K562 (cell line): ENCODE measurements at regions not wholly inside any gene's neighbourhood (a gene's known extent, or its start where the extent isn't known, plus 50 kb on each side); places are given as distances from the start of the nearest gene placed in this dataset.

Source experiments
- ATAC-seq: fragments of 200-7000 bp; cut with Tn5 transposase; 3 replicates; pipeline ENCODE4 v1.9.1; 2020; ENCODE audit warnings: moderate library complexity
- BruUV-seq: library from RNA; stranded (reverse); fragments of 400-500 nt; replicated peaks from 2 replicates; lab custom pipeline; 2021; lab: Mats Ljungman, UMichigan
- CTCF ChIA-PET: fragments of 300-600 bp; formaldehyde crosslinking; extraction: SDS; loops from one replicate; lab custom pipeline; 2021; ENCODE audit warnings: low intra/inter-chr PET ratio; lab: Yijun Ruan, JAX
- POLR2A ChIA-PET: fragments of 300-600, 350-650 bp; sonication (Branson Sonifier 250); formaldehyde crosslinking; extraction: SDS; loops from one replicate; lab custom pipeline; 2021; ENCODE audit warnings: antibody characterized with exemption, inconsistent platforms; lab: Yijun Ruan, JAX
- DNase-seq, 4 experiments: peaks; one replicate each; pipeline versions ENCODE4 v3.0.0 to v3.0.0-alpha.2; 2011 to 2018; ENCODE audit warnings: low spot score in 3 of 4, mixed read lengths in 3 of 4; ENCODE audit errors: extremely low read depth in 1 of 4
- FAIRE-seq: peaks from 2 replicates; lab custom pipeline; 2011; peaks lifted over from hg19 to GRCh38; lab: Jason Lieb, UNC
- H2AFZ ChIP-seq: 2 replicates; pipeline ENCODE4 v1.6.0; 2011; ENCODE audit warnings: low read depth, low read length, control low read depth, inconsistent platforms
- H3K27ac ChIP-seq: fragments of 200-600 bp; 3 replicates; pipeline ENCODE4 v1.8.0; 2011; ENCODE audit warnings: low read depth, mild to moderate bottlenecking, control low read depth, inconsistent platforms, low read length, moderate library complexity, mixed read lengths; ENCODE audit errors: extremely low read depth
- H3K27me3 ChIP-seq, 2 experiments: fragments of 300-600 bp in 1 of 2; 2 replicates in 1 of 2; 3 replicates in 1 of 2; pipeline versions ENCODE4 v1.6.0 to v1.8.0; 2011; ENCODE audit warnings: inconsistent platforms in 2 of 2, low read length in 2 of 2, mild to moderate bottlenecking in 1 of 2, mixed read lengths in 1 of 2, moderate library complexity in 1 of 2; ENCODE audit not compliant: control insufficient read depth in 2 of 2, insufficient read depth in 2 of 2
- H3K36me3 ChIP-seq: fragments of 300-600 bp; 3 replicates; pipeline ENCODE4 v1.8.0; 2011; ENCODE audit warnings: mild to moderate bottlenecking, low read length, inconsistent platforms; ENCODE audit not compliant: control insufficient read depth, insufficient read depth
- H3K4me1 ChIP-seq, 2 experiments: fragments of 200-600 bp in 1 of 2; replicated peaks in 1 of 2; 2 replicates in 1 of 2; 3 replicates in 1 of 2; pipeline versions ENCODE4 v1.5.1 to v1.8.0; 2011; ENCODE audit warnings: inconsistent platforms in 2 of 2, low read length in 2 of 2, mild to moderate bottlenecking in 1 of 2, mixed read lengths in 1 of 2, moderate library complexity in 1 of 2; ENCODE audit not compliant: control insufficient read depth in 2 of 2, insufficient read depth in 2 of 2
- H3K4me2 ChIP-seq: 2 replicates; pipeline ENCODE4 v1.6.1; 2011; ENCODE audit warnings: low read length, control low read depth, inconsistent platforms, mixed read lengths; ENCODE audit not compliant: insufficient read depth
- H3K4me3 ChIP-seq: fragments of 200-600 bp; sonication (generic), shearing (Covaris generic); 2 replicates; pipeline ENCODE4 v1.5.1; 2016; ENCODE audit warnings: control low read depth, inconsistent platforms
- H3K79me2 ChIP-seq: fragments of 200-600 bp; 3 replicates; pipeline ENCODE4 v1.8.0; 2011; ENCODE audit warnings: low read length, inconsistent platforms; ENCODE audit not compliant: control insufficient read depth, insufficient read depth
- H3K9ac ChIP-seq, 2 experiments: 2 replicates each; pipeline versions ENCODE4 v1.6.0 to v1.6.1; 2011; ENCODE audit warnings: low read depth in 2 of 2, low read length in 2 of 2, control low read depth in 1 of 2, inconsistent platforms in 1 of 2, mild to moderate bottlenecking in 1 of 2, mixed read lengths in 1 of 2; ENCODE audit not compliant: insufficient read depth in 1 of 2
- H3K9me1 ChIP-seq: one replicate; pipeline ENCODE4 v1.6.0; 2011; ENCODE audit warnings: inconsistent platforms, mild to moderate bottlenecking, low read length, moderate library complexity; ENCODE audit not compliant: control insufficient read depth, insufficient read depth
- H3K9me3 ChIP-seq: replicated peaks from 2 replicates; pipeline ENCODE4 v1.5.1; 2011; ENCODE audit warnings: low read depth, low read length, inconsistent platforms; ENCODE audit not compliant: control insufficient read depth, insufficient read depth
- H4K20me1 ChIP-seq: replicated peaks from 2 replicates; pipeline ENCODE4 v1.6.1; 2011; ENCODE audit warnings: low read length, inconsistent platforms, mixed read lengths; ENCODE audit not compliant: control insufficient read depth, insufficient read depth
- BCL6 ChIP-seq: fragments of 250-450 bp; sonication (Bioruptor Pico); IDR thresholded peaks from 2 replicates; pipeline ENCODE4 v1.4.0; 2020
- CREB5 ChIP-seq: fragments of 250-450 bp; sonication (Bioruptor Pico); IDR thresholded peaks from 2 replicates; pipeline ENCODE4 v1.5.0; 2020; ENCODE audit warnings: mild to moderate bottlenecking
- EGR1 ChIP-seq: fragments of 450-650 bp; conservative IDR thresholded peaks from 2 replicates; pipeline ENCODE4 v1.6.1; 2017; ENCODE audit warnings: mild to moderate bottlenecking
- ERF ChIP-seq: fragments of 450-650 bp; formaldehyde crosslinking; IDR thresholded peaks from 2 replicates; pipeline ENCODE4 v1.4.0; 2020; ENCODE audit warnings: mild to moderate bottlenecking, mixed read lengths
- PPARD ChIP-seq: fragments of 250-450 bp; sonication (Bioruptor Pico); IDR thresholded peaks from 2 replicates; pipeline ENCODE4 v1.8.0; 2022; ENCODE audit warnings: inconsistent platforms, mild to moderate bottlenecking, moderate library complexity
- SIN3A ChIP-seq, 2 experiments: fragments of 150-350 bp in 1 of 2; IDR thresholded peaks; 2 replicates each; pipeline ENCODE4 v1.6.1; 2011 to 2016; ENCODE audit warnings: borderline replicate concordance in 2 of 2, low read depth in 2 of 2, low read length in 2 of 2, mild to moderate bottlenecking in 2 of 2, moderate library complexity in 2 of 2; ENCODE audit not compliant: control insufficient read depth in 1 of 2
- SUPT5H ChIP-seq: fragments of 450-650 bp; IDR thresholded peaks from 2 replicates; pipeline ENCODE4 v1.6.1; 2016
- TEAD4 ChIP-seq, 2 experiments: sonication (generic) in 1 of 2; formaldehyde crosslinking in 1 of 2; IDR thresholded peaks; 2 replicates each; pipeline versions ENCODE4 v1.6.1 to v1.8.0; 2012 to 2022; ENCODE audit warnings: borderline replicate concordance in 1 of 2, inconsistent platforms in 1 of 2, low read length in 1 of 2, mild to moderate bottlenecking in 1 of 2, missing genetic modification reagents in 1 of 2
- ZNF134 ChIP-seq: fragments of 250-450 bp; sonication (Bioruptor Pico); conservative IDR thresholded peaks from 2 replicates; pipeline ENCODE4 v1.4.0; 2020
- ZNF431 ChIP-seq: sonication (generic); formaldehyde crosslinking; IDR thresholded peaks from 2 replicates; pipeline ENCODE4 v1.8.0; 2022; ENCODE audit warnings: mild to moderate bottlenecking, missing genetic modification reagents
- WGBS: fragments of 100-300 bp; shearing (Covaris generic); methylation state at CpG from one replicate; pipeline ENCODE4 v1.1.6; 2016; ENCODE audit warnings: low coverage, mixed read lengths; ENCODE audit not compliant: insufficient coverage; ENCODE audit errors: missing lambda C conversion rate; 5-methylcytosine and 5-hydroxymethylcytosine counted together
- in situ Hi-C: fragments of 300-500 bp; cut with MboI; formaldehyde crosslinking; loops from 4 replicates; pipeline ENCODE4 v1.15.0; 2018; ENCODE audit warnings: inconsistent platforms, mixed read lengths
- intact Hi-C: fragments of 100-400 bp; cut with micrococcal nuclease; formaldehyde crosslinking; loops from 2 replicates; pipeline ENCODE4 v1.14.2; 2022
- TF ChIP-seq, protein P1 (sequence below): fragments of 450-650 bp; IDR thresholded peaks from 2 replicates; pipeline ENCODE4 v1.6.1; 2017; ENCODE audit warnings: antibody characterized with exemption, mild to moderate bottlenecking
- TF ChIP-seq, protein P2 (sequence below), 3 experiments: IDR thresholded peaks in 2 of 3; conservative IDR thresholded peaks in 1 of 3; 2 replicates each; pipeline ENCODE4 v1.5.1; 2011 to 2012; ENCODE audit warnings: low read length in 3 of 3, mild to moderate bottlenecking in 3 of 3, control low read depth in 2 of 3, improper control_type of control experiment in 1 of 3, inconsistent platforms in 1 of 3, low read depth in 1 of 3, mixed read lengths in 1 of 3, moderate library complexity in 1 of 3; ENCODE audit not compliant: insufficient read depth in 2 of 3
- TF ChIP-seq, protein P3 (sequence below): sonication (generic); formaldehyde crosslinking; IDR thresholded peaks from 2 replicates; pipeline ENCODE4 v1.8.0; 2022; ENCODE audit warnings: missing genetic modification reagents, mild to moderate bottlenecking, borderline replicate concordance

DNA sequence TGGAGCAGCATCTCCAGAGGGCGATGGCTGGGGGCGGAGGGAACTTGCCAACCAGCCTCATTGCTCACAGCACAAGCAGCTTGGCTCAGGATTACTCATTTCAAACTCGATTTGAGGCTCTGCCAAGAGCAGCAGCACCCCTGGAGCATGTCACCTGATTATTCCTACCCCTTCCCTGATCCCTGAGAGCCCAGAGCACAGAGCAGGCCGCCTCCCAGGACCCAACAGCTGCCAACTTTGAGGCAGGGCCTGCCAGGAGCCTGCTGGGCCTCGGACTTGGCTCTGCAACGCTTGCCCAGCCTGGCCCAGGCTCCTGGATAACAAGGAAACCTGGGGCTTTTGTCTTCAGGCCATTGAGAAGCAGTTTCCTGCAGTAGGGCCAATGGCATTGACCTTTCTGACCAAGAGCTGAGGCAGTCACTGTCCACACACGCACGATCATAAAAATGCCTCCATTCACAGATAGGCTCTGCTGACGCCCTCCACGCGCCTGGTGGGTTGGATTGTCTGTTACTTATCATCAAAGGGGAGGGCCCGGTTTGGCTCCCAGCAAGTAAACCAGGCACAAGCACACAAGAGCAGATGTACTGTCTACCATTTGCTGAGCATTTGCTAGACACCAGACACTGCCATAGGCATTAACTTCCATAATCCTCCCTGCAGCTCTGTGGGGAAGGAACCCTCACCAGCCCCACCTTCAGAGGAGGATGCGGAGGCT lies 406.6 kb upstream of the EEF2KMT start:
- BruUV-seq, result no TSS peak
- Histone ChIP-seq H3K27ac (no peak overlapping the region), H2AFZ (no peak overlapping the region), H3K9me3 (no peaks in the 10 kb centered on the region), H3K79me2 (no peaks in the 10 kb centered on the region), H3K4me3 (no peak overlapping the region), H3K4me1 (no peaks in the 10 kb centered on the region; a peak in 1 of 5 replicates), H4K20me1 (0 out of 2 replicates have a peak, but pooled peaks cover 4% of the 10 kb centered on the region), H3K9ac (no peak overlapping the region), H3K4me2 (no peak overlapping the region), H3K36me3 (no peaks in the 10 kb centered on the region), H3K9me1 (no peaks in the 10 kb centered on the region), H3K27me3 (peaks cover 0 to 8% of the 10 kb centered on the region in 2 experiments; a peak in 1 of 5 replicates)
- CTCF ChIA-PET, result no interaction called here
- ATAC-seq (no peak), FAIRE-seq (no peak), DNase-seq (no peak)
- intact Hi-C loops (loop anchor here (5.0 kb wide), 2 partner anchors 113 to 1138 kb away; no protein-coding TSS in a partner anchor), in situ Hi-C loops (no loop called here)
- 0% methylated on average over 12 of the region's 13 CpGs for WGBS
- POLR2A ChIA-PET, result interaction anchor here (1.0 kb wide), 1 partner anchor 24 kb away, joined by 3 read pairs; no protein-coding TSS in a partner anchor
- TF ChIP-seq TEAD4 (IDR thresholded peaks at IDR 0.05; ENCODE audit: low read length) (no peak), TEAD4 (CRISPR knock-in tag; IDR thresholded peaks at IDR 0.05; ENCODE audit: borderline replicate concordance) (no peak), PPARD (CRISPR knock-in tag) (no peak), CREB5 (CRISPR knock-in tag) (no peak), SIN3A (IDR thresholded peaks at IDR 0.05; ENCODE audit: borderline replicate concordance in 2 of 2, control insufficient read depth in 1 of 2, low read depth in 2 of 2, low read length in 2 of 2) (no peak), BCL6 (CRISPR knock-in tag) (no peak), ZNF134 (no peak), SUPT5H (no peak), EGR1 (no peak), ERF (CRISPR knock-in tag) (no peak), ZNF431 (CRISPR knock-in tag) (no peak)
- TF ChIP-seq, protein P1, sequence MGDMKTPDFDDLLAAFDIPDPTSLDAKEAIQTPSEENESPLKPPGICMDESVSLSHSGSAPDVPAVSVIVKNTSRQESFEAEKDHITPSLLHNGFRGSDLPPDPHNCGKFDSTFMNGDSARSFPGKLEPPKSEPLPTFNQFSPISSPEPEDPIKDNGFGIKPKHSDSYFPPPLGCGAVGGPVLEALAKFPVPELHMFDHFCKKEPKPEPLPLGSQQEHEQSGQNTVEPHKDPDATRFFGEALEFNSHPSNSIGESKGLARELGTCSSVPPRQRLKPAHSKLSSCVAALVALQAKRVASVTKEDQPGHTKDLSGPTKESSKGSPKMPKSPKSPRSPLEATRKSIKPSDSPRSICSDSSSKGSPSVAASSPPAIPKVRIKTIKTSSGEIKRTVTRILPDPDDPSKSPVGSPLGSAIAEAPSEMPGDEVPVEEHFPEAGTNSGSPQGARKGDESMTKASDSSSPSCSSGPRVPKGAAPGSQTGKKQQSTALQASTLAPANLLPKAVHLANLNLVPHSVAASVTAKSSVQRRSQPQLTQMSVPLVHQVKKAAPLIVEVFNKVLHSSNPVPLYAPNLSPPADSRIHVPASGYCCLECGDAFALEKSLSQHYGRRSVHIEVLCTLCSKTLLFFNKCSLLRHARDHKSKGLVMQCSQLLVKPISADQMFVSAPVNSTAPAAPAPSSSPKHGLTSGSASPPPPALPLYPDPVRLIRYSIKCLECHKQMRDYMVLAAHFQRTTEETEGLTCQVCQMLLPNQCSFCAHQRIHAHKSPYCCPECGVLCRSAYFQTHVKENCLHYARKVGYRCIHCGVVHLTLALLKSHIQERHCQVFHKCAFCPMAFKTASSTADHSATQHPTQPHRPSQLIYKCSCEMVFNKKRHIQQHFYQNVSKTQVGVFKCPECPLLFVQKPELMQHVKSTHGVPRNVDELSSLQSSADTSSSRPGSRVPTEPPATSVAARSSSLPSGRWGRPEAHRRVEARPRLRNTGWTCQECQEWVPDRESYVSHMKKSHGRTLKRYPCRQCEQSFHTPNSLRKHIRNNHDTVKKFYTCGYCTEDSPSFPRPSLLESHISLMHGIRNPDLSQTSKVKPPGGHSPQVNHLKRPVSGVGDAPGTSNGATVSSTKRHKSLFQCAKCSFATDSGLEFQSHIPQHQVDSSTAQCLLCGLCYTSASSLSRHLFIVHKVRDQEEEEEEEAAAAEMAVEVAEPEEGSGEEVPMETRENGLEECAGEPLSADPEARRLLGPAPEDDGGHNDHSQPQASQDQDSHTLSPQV, result no peak
- TF ChIP-seq, protein P2, sequence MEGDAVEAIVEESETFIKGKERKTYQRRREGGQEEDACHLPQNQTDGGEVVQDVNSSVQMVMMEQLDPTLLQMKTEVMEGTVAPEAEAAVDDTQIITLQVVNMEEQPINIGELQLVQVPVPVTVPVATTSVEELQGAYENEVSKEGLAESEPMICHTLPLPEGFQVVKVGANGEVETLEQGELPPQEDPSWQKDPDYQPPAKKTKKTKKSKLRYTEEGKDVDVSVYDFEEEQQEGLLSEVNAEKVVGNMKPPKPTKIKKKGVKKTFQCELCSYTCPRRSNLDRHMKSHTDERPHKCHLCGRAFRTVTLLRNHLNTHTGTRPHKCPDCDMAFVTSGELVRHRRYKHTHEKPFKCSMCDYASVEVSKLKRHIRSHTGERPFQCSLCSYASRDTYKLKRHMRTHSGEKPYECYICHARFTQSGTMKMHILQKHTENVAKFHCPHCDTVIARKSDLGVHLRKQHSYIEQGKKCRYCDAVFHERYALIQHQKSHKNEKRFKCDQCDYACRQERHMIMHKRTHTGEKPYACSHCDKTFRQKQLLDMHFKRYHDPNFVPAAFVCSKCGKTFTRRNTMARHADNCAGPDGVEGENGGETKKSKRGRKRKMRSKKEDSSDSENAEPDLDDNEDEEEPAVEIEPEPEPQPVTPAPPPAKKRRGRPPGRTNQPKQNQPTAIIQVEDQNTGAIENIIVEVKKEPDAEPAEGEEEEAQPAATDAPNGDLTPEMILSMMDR (IDR thresholded peaks at IDR 0.05 in 2 of 3, conservative IDR thresholded peaks at IDR 0.05 in 1 of 3; ENCODE audit: insufficient read depth in 2 of 3, low read depth in 1 of 3, low read length in 3 of 3), result no peak
- TF ChIP-seq, protein P3, sequence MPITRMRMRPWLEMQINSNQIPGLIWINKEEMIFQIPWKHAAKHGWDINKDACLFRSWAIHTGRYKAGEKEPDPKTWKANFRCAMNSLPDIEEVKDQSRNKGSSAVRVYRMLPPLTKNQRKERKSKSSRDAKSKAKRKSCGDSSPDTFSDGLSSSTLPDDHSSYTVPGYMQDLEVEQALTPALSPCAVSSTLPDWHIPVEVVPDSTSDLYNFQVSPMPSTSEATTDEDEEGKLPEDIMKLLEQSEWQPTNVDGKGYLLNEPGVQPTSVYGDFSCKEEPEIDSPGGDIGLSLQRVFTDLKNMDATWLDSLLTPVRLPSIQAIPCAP, result no peak
